ENCODE measurements at regions not wholly inside any gene's neighbourhood (a gene's known extent, or its start where the extent isn't known, plus 50 kb on each side); places are given as distances from the start of the nearest gene placed in this dataset.

GRCh38 chr1:230510496-230510895 lies 84.4 kb upstream of the PGBD5 start:
- H4K20me1 ChIP-seq (ENCODE audit: insufficient read depth), result no peaks in the 10 kb centered on the region

GRCh38 chr1:230509281-230509977 lies 83.3 kb upstream of the PGBD5 start:
- Histone ChIP-seq H3K79me2 (replicated peaks; ENCODE audit: insufficient read depth, low read length) (no peaks in the 10 kb centered on the region), H4K20me1 (ENCODE audit: insufficient read depth) (no peaks in the 10 kb centered on the region), H3K4me2 (ENCODE audit: low read length) (no peak overlapping the region), H3K27me3 (ENCODE audit: insufficient read depth, low read depth, low read length) (no peaks in the 10 kb centered on the region), H3K36me3 (ENCODE audit: insufficient read depth, low read length) (no peaks in the 10 kb centered on the region), H3K4me3 (ENCODE audit: low read length) (no peak overlapping the region), H3K9me3 (ENCODE audit: low read length) (peaks cover 3% of the 10 kb centered on the region), H3K9me2 (ENCODE audit: insufficient read depth, low read length) (no peaks in the 10 kb centered on the region), H3F3A (ENCODE audit: insufficient read depth, low read length, poor library complexity, severe bottlenecking) (no peaks in the 10 kb centered on the region), H3K9ac (ENCODE audit: low read length) (no peak overlapping the region), H2AFZ (ENCODE audit: low read depth, low read length) (no peak overlapping the region), H3K27ac (ENCODE audit: low read length) (no peak overlapping the region)
- TF ChIP-seq MXI1 (conservative IDR thresholded peaks at IDR 0.05; ENCODE audit: poor library complexity, severe bottlenecking) (no peak), EZH2 (IDR thresholded peaks at IDR 0.05; ENCODE audit: borderline replicate concordance, insufficient read depth, low read length, poor library complexity, severe bottlenecking) (no peak), CTCF (IDR thresholded peaks at IDR 0.05; ENCODE audit: poor library complexity, severe bottlenecking) (no peak), REST (IDR thresholded peaks at IDR 0.05; ENCODE audit: borderline replicate concordance) (no peak), TAF1 (IDR thresholded peaks at IDR 0.05; ENCODE audit: low read depth) (no peak)

More at GRCh38 chr1:230510496-230510895, 84.4 kb upstream of the PGBD5 start:
- Histone ChIP-seq H3K9ac (ENCODE audit: low read length) (no peak overlapping the region), H3K79me2 (replicated peaks; ENCODE audit: insufficient read depth, low read length) (no peaks in the 10 kb centered on the region), H3K9me2 (ENCODE audit: insufficient read depth, low read length) (no peaks in the 10 kb centered on the region), H3K27ac (ENCODE audit: low read length) (no peak overlapping the region), H2AFZ (ENCODE audit: low read depth, low read length) (no peak overlapping the region), H3K4me3 (ENCODE audit: low read length) (no peak overlapping the region), H3F3A (ENCODE audit: insufficient read depth, low read length, poor library complexity, severe bottlenecking) (no peaks in the 10 kb centered on the region), H3K27me3 (ENCODE audit: insufficient read depth, low read depth, low read length) (no peaks in the 10 kb centered on the region), H3K9me3 (ENCODE audit: low read length) (peaks cover 3% of the 10 kb centered on the region), H3K36me3 (ENCODE audit: insufficient read depth, low read length) (no peaks in the 10 kb centered on the region), H3K4me2 (ENCODE audit: low read length) (no peak overlapping the region)
- no peak for TF ChIP-seq CTCF (IDR thresholded peaks at IDR 0.05; ENCODE audit: poor library complexity, severe bottlenecking)
- TF ChIP-seq EP300 (conservative IDR thresholded peaks at IDR 0.05; ENCODE audit: poor library complexity, severe bottlenecking), result no peak
- no peak for TF ChIP-seq RAD21 (conservative IDR thresholded peaks at IDR 0.05)
- TF ChIP-seq EZH2 (IDR thresholded peaks at IDR 0.05; ENCODE audit: borderline replicate concordance, insufficient read depth, low read length, poor library complexity, severe bottlenecking), result no peak
- TF ChIP-seq SMC3 (conservative IDR thresholded peaks at IDR 0.05; ENCODE audit: poor library complexity), result no peak
- no peak for TF ChIP-seq REST (IDR thresholded peaks at IDR 0.05; ENCODE audit: borderline replicate concordance)
- no peak for TF ChIP-seq POLR2AphosphoS5 (IDR thresholded peaks at IDR 0.05)
- no peak for TF ChIP-seq TAF1 (IDR thresholded peaks at IDR 0.05; ENCODE audit: low read depth)
- TF ChIP-seq MXI1 (conservative IDR thresholded peaks at IDR 0.05; ENCODE audit: poor library complexity, severe bottlenecking), result no peak
